ENCODE measurements at regions not wholly inside any gene's neighbourhood (a gene's known extent, or its start where the extent isn't known, plus 50 kb on each side); places are given as distances from the start of the nearest gene placed in this dataset.

GRCh38 chrX:20965270-20966044 lies 408.8 kb upstream of the CNKSR2 start:
- Histone ChIP-seq H2AFZ (ENCODE audit: low read length) (no peak overlapping the region), H4K20me1 (ENCODE audit: insufficient read depth, low read length) (no peaks in the 10 kb centered on the region), H3K9me2 (ENCODE audit: insufficient read depth, low read length) (no peaks in the 10 kb centered on the region), H3K4me1 (ENCODE audit: insufficient read depth, low read length, poor library complexity, severe bottlenecking) (no peaks in the 10 kb centered on the region), H3K79me2 (ENCODE audit: insufficient read depth, low read depth, low read length) (no peaks in the 10 kb centered on the region), H3K4me2 (ENCODE audit: low read length) (no peak overlapping the region), H3K9me3 (ENCODE audit: low read length) (no peaks in the 10 kb centered on the region), H3K36me3 (ENCODE audit: insufficient read depth, low read length) (no peaks in the 10 kb centered on the region), H3K27ac (ENCODE audit: low read depth, low read length, poor library complexity, severe bottlenecking) (no peak overlapping the region), H3K4me3 (ENCODE audit: low read depth, low read length, poor library complexity, severe bottlenecking) (no peak overlapping the region)
- POLR2A ChIA-PET = no interaction called here
- CTCF ChIA-PET (ENCODE audit: unreplicated experiment) = no interaction called here
- BruUV-seq (replicated peaks) = no TSS peak
- intact Hi-C loops (cut with micrococcal nuclease; ENCODE audit: unreplicated experiment) = no loop called here
- TF ChIP-seq CTCF (conservative IDR thresholded peaks at IDR 0.05; ENCODE audit: low read length) (no peak), EZH2phosphoT487 (IDR thresholded peaks at IDR 0.05; ENCODE audit: borderline replicate concordance, low read depth, low read length) (no peak)
- no peak for DNase-seq (ENCODE audit: low spot score)

DNA sequence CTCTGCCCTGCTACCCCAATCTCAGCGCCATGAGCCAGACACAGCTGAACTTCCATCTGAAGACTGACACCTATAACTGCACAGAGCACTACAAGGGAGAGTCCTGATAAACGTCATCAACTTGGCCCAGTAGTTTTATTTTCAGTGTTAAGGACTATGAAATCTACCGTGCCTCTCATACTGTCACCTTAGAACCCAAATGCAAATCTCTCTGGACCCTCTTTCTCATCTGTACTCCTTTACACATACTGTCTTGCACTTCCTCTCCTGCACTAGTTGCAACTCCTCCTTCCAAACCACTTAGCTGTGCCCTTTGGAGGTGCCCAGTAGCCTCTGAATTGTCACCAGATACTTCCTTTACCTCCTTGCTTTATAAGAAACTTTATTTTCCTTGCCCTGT lies 420.2 kb upstream of the CNKSR2 start:
- Histone ChIP-seq H3K4me3 (ENCODE audit: low read depth, low read length, poor library complexity, severe bottlenecking) (no peak overlapping the region), H3K9me2 (ENCODE audit: insufficient read depth, low read length) (no peaks in the 10 kb centered on the region), H3K79me2 (ENCODE audit: insufficient read depth, low read depth, low read length) (no peaks in the 10 kb centered on the region), H3K9me3 (ENCODE audit: low read length) (no peaks in the 10 kb centered on the region), H2AFZ (ENCODE audit: low read length) (no peak overlapping the region), H3K4me2 (ENCODE audit: low read length) (no peak overlapping the region), H4K20me1 (ENCODE audit: insufficient read depth, low read length) (no peaks in the 10 kb centered on the region), H3K36me3 (ENCODE audit: insufficient read depth, low read length) (no peaks in the 10 kb centered on the region), H3K27ac (ENCODE audit: low read depth, low read length, poor library complexity, severe bottlenecking) (no peak overlapping the region), H3K4me1 (ENCODE audit: insufficient read depth, low read length, poor library complexity, severe bottlenecking) (no peaks in the 10 kb centered on the region)
- no TSS peak for BruUV-seq (replicated peaks)
- ChIA-PET POLR2A (no interaction called here), CTCF (ENCODE audit: unreplicated experiment) (no interaction called here)
- DNase-seq (ENCODE audit: low spot score) = no peak
- intact Hi-C loops (cut with micrococcal nuclease; ENCODE audit: unreplicated experiment) = no loop called here
- TF ChIP-seq EZH2phosphoT487 (IDR thresholded peaks at IDR 0.05; ENCODE audit: borderline replicate concordance, low read depth, low read length) = no peak

DNA sequence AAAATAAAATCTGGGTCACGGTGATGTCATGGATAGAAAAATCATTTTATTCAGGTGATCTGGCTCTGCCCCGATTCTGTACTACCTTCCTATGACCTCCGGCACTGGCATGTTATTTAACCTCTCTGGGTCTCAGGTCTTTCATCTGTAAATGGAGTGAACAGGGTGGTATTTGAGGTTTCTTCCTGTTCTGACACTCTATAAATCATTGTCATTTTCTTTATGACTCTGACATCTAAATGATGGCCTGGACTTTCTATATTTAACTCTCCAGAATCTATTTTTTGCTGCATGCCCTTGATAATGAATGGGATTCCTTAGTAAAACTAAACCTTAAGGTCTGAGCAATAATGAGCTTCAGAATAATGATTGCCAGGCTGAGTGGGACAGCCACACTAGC lies 422.0 kb upstream of the CNKSR2 start:
- POLR2A ChIA-PET = no interaction called here
- no TSS peak for BruUV-seq (replicated peaks)

More for the DNA sequence above, 422.0 kb upstream of the CNKSR2 start:
- intact Hi-C loops (cut with micrococcal nuclease; ENCODE audit: unreplicated experiment) = no loop called here
- CTCF ChIA-PET (ENCODE audit: unreplicated experiment) = no interaction called here
- no peaks in the 10 kb centered on the region for H4K20me1 ChIP-seq (ENCODE audit: insufficient read depth, low read length)
- H3K4me1 ChIP-seq (ENCODE audit: insufficient read depth, low read length, poor library complexity, severe bottlenecking) = no peaks in the 10 kb centered on the region
- no peak overlapping the region for H2AFZ ChIP-seq (ENCODE audit: low read length)
- H3K4me3 ChIP-seq (ENCODE audit: low read depth, low read length, poor library complexity, severe bottlenecking) = no peak overlapping the region
- no peaks in the 10 kb centered on the region for H3K36me3 ChIP-seq (ENCODE audit: insufficient read depth, low read length)
- H3K9me2 ChIP-seq (ENCODE audit: insufficient read depth, low read length) = no peaks in the 10 kb centered on the region
- TF ChIP-seq CTCF (conservative IDR thresholded peaks at IDR 0.05; ENCODE audit: low read length) (no peak), EZH2phosphoT487 (IDR thresholded peaks at IDR 0.05; ENCODE audit: borderline replicate concordance, low read depth, low read length) (no peak)
- DNase-seq (ENCODE audit: low spot score) = no peak
- no peak overlapping the region for H3K27ac ChIP-seq (ENCODE audit: low read depth, low read length, poor library complexity, severe bottlenecking)
- no peak overlapping the region for H3K4me2 ChIP-seq (ENCODE audit: low read length)
- H3K79me2 ChIP-seq (ENCODE audit: insufficient read depth, low read depth, low read length) = no peaks in the 10 kb centered on the region
- H3K9me3 ChIP-seq (ENCODE audit: low read length) = no peaks in the 10 kb centered on the region
